ENCODE measurements at regions not wholly inside any gene's neighbourhood (a gene's known extent, or its start where the extent isn't known, plus 50 kb on each side); places are given as distances from the start of the nearest gene placed in this dataset.

GRCh38 chr5:28275931-28276330 is 1237.5 kb upstream of the CDH9 start:
- TF ChIP-seq CTCF (IDR thresholded peaks at IDR 0.05) (no peak), POLR2A (IDR thresholded peaks at IDR 0.05) (no peak), POLR2AphosphoS5 (IDR thresholded peaks at IDR 0.05) (no peak)
